ENCODE measurements at regions not wholly inside any gene's neighbourhood (a gene's known extent, or its start where the extent isn't known, plus 50 kb on each side); places are given as distances from the start of the nearest gene placed in this dataset.

- TF ChIP-seq POLR2A (IDR thresholded peaks at IDR 0.05), result no peak
- TF ChIP-seq, protein P1, sequence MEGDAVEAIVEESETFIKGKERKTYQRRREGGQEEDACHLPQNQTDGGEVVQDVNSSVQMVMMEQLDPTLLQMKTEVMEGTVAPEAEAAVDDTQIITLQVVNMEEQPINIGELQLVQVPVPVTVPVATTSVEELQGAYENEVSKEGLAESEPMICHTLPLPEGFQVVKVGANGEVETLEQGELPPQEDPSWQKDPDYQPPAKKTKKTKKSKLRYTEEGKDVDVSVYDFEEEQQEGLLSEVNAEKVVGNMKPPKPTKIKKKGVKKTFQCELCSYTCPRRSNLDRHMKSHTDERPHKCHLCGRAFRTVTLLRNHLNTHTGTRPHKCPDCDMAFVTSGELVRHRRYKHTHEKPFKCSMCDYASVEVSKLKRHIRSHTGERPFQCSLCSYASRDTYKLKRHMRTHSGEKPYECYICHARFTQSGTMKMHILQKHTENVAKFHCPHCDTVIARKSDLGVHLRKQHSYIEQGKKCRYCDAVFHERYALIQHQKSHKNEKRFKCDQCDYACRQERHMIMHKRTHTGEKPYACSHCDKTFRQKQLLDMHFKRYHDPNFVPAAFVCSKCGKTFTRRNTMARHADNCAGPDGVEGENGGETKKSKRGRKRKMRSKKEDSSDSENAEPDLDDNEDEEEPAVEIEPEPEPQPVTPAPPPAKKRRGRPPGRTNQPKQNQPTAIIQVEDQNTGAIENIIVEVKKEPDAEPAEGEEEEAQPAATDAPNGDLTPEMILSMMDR (IDR thresholded peaks at IDR 0.05), result no peak
Measured at GRCh38 chr10:23899166-23899565, 309.8 kb upstream of the KIAA1217 start.

Data from body of pancreas (tissue), 4 donors.